Pons (tissue), 1 donor: ENCODE measurements at regions not wholly inside any gene's neighbourhood (a gene's known extent, or its start where the extent isn't known, plus 50 kb on each side); places are given as distances from the start of the nearest gene placed in this dataset.

Experiments
- DNase-seq: peaks from one replicate; pipeline ENCODE4 v3.0.0-alpha.2; 2016; ENCODE audit warnings: low spot score

GRCh38 chr2:8090748-8091700 lies 590.8 kb upstream of the ID2 start:
- DNase-seq = no peak

GRCh38 chr2:8094526-8094925 lies 587.3 kb upstream of the ID2 start:
- no peak for DNase-seq

- no peak for DNase-seq
Observed at GRCh38 chr2:8095978-8096377, 585.9 kb upstream of the ID2 start.

GRCh38 chr2:8096484-8096883 lies 585.4 kb upstream of the ID2 start:
- no peak for DNase-seq

- no peak for DNase-seq
Observed at GRCh38 chr2:8098476-8099266, 583.2 kb upstream of the ID2 start.

- no peak for DNase-seq
Observed at GRCh38 chr2:8099267-8099582, 582.6 kb upstream of the ID2 start.

- DNase-seq = no peak
Observed at GRCh38 chr2:8101614-8102277, 580.1 kb upstream of the ID2 start.

GRCh38 chr2:8102470-8102869 lies 579.4 kb upstream of the ID2 start:
- no peak for DNase-seq

- DNase-seq = no peak
Observed at GRCh38 chr2:8103085-8103708, 578.7 kb upstream of the ID2 start.

- DNase-seq = no peak
Observed at GRCh38 chr2:8107150-8107549, 574.7 kb upstream of the ID2 start.

GRCh38 chr2:8107621-8108378 lies 574.1 kb upstream of the ID2 start:
- DNase-seq = no peak

- no peak for DNase-seq
Observed at GRCh38 chr2:8110716-8111115, 571.1 kb upstream of the ID2 start.

GRCh38 chr2:8111193-8111592 lies 570.7 kb upstream of the ID2 start:
- DNase-seq = no peak

GRCh38 chr2:8115456-8115855 lies 566.4 kb upstream of the ID2 start:
- no peak for DNase-seq

GRCh38 chr2:8115966-8116365 lies 565.9 kb upstream of the ID2 start:
- no peak for DNase-seq

GRCh38 chr2:8116661-8117060 lies 565.2 kb upstream of the ID2 start:
- no peak for DNase-seq

- DNase-seq = no peak
Observed at GRCh38 chr2:8118940-8119781, 562.7 kb upstream of the ID2 start.

- peak; percentile 40 for DNase-seq
Observed at GRCh38 chr2:8119782-8120505, 561.9 kb upstream of the ID2 start.

- DNase-seq = no peak
Observed at GRCh38 chr2:8120506-8120860, 561.4 kb upstream of the ID2 start.
